GM19025 (cell line): ENCODE measurements at regions not wholly inside any gene's neighbourhood (a gene's known extent, or its start where the extent isn't known, plus 50 kb on each side); places are given as distances from the start of the nearest gene placed in this dataset.
"Not testable (repeated sequence)": the region's sequence is repeated elsewhere in the genome, so short reads cannot be mapped to it uniquely, and the experiment has no call there.

ENCODE experiments used
- ATAC-seq: cut with Tn5 transposase; IDR thresholded peaks from one replicate; pipeline ENCODE4 v1.9.1; 2021; ENCODE audit warnings: mild to moderate bottlenecking, low read depth, moderate library complexity; ENCODE audit not compliant: unreplicated experiment

DNA sequence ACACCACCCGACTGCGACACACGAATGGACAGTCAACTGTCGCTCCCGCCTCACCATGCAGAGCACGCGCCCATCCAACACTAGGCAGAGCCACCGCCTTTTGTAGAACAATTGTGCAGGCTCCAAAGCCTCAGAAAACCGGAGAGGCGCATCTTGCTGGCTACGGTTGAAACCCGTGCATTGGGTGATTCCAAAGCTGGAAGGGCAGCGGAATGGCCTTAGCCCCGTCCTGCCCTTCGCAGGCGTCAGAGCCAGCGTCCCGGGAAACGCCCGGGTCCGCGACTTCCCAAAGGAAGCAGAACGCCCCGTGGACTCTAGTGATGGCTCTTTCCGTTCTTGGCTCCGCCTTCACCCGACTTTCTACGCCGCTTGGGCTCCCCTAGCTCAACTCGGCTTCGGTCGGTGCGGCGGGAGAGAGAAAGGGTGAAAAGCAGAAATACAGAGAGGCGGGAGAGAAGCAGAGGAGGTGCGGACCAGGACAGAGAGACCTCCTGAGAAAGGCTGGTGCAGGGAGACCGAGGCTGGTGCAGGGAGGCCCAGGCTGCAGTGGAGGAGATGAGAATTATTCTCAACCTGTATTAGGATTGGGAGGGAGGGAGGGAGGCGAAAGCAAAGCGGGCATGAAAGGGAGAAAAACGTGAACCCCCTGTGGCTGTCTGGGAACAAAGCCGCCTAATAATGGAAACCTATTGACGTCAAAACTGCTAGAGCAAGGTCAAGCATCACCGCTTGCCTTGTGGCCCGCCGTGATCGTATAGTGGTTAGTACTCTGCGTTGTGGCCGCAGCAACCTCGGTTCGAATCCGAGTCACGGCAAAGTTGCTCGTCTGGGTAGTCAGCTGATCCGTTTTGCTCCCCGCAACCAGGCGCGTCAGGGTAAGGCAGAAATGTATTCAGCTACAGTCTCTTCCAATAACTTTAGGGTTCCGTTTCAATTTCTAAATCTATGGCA lies 99.5 kb downstream of the PRKAB2 start:
- ATAC-seq: no peak

DNA sequence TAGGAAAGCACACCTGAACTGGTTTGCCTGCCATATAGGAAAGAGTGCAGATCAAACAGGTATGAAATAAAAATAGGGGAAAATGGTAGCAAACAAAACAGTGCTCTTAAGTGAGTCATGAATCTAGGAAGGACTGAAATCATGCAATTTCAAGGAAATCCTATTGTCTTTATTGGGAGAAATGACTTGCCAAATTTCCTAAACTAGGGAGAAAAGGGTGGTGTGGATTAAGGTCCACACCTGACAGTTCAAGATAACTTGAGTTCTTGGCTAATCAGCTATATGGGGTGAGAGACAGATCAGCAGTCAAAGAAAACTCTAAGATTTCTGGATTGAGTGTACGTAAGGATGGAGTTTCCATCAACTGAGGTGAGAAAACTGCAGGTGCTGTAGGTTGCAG lies 101.1 kb downstream of the PRKAB2 start:
- no peak for ATAC-seq

DNA sequence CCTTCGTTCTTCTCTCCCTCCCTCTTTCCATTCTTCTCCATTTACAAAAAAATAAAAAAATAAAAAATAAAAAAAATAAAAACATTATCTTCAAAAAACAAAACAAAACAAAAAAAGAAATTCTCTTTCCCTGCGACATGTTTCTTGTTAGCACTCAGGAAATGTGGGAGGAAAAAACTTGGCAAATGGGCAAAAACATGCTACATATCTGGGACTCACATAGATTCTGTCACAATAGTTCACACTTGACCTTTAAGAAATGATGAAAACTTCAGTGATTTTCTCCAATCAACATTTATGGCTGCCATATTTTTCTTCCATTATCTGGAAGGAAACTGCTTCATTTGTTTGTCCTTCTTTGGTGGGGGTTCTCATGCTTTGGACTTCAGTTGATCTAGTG lies 109.3 kb downstream of the PRKAB2 start:
- ATAC-seq: no peak

DNA sequence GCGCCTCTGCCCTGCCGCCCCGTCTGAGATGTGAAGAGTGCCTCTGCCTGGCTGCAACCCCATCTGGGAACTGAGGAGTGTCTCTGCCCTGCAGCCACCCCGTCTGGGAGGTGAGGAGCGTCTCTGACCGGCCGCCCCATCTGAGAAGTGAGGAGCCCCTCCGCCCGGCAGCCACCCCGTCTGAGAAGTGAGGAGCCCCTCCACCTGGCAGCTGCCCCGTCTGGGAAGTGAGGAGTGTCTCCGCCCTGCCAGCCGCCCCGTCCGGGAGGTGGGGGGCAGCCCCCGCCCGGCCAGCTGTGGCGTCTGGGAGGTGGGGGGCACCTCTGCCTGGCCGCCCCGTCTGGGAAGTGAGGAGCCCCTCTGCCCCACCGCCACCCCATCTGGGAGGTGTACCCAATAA lies 110.4 kb downstream of the PRKAB2 start:
- not testable (repeated sequence) for ATAC-seq

DNA sequence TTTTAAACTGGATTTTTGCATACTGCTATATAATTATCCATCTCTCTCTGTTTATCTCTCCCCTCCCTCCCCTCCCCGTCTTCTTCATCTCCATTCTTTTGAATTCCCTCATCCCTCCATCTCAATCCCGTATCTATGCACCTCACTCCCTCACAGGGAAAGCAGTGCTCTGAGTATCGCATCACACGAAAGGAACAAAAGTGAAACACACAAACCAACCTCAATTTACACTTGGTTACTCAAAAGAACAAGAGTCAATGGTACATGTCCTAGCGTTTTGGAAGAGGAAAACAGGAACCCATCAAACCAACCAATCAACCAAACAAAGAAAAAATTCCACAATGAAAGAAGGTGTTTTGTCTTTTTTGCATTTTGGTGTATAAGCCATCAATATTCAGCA lies 115.1 kb downstream of the NBPF12 start:
- no peak for ATAC-seq

DNA sequence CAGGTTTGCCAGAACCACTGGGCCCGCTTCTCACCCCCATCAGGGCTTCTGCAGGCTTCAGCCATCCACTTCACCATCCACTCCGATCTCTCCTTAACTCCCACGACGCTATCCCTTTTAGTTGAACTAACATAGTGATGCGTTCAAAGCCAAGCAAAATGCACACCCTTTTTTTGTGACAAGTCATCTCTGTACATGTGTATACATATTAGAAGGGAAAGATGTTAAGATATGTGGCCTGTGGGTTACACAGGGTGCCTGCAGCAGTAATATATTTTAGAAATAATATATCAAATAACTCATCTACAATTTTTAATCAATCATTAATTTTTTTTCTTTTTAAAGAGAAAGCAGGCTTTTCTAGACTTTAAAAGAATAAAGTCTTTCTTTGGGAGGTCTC lies 114.6 kb downstream of the NBPF12 start:
- no peak for ATAC-seq

DNA sequence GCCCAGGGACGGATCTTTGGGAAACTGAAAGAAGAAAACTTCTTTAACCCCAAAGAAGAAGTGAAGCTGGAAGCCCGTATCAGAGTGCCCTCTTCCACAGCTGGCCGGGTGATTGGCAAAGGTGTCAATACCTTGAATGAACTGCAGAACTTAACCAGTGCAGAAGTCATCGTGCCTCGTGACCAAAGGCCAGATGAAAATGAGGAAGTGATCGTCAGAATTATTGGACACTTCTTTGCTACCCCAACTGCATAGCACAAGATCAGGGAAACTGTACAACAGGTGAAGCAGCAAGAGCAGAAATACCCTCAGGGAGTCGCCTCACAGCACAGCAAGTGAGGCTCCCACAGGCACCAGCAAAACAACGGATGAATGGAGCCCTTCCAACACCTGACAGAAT lies 114.0 kb downstream of the NBPF12 start:
- ATAC-seq: no peak

DNA sequence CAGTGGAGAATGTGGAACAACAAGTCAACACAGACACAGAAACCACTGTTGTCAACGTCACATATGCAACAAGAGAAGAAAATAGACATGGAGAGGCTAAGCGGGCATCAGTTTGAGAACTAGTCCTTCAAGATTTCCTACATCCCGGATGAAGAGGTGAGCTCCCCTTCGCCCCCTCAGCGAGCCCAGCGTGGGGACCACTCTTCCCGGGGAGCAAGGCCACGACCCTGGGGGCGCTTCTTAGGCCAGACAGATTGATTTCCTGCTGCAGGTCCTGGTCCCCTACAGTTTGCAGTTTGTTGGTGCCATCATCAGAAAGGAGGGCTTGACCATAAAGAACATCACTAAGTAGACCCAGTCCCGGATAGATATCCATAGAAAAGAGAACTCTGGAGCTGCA lies 113.0 kb downstream of the NBPF12 start:
- ATAC-seq: no peak

DNA sequence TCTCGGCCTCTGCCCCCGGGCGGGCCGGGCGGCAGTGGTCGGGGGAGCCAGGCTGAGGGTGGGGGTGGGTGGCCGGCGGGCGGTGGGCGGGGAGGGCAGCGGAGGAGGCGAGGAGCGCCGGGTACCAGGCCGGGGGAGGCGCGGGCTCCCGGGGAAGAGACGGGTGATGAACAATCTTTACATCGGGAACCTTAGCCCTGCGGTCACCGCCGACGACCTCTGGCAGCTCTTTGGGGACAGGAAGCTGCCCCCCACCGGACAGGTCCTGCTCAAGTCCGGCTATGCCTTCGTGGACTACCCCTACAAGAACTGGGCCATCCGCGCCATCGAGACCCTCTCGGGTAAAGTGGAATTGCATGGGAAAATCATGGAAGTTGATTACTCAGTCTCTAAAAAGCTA lies 112.5 kb downstream of the NBPF12 start:
- no peak for ATAC-seq

DNA sequence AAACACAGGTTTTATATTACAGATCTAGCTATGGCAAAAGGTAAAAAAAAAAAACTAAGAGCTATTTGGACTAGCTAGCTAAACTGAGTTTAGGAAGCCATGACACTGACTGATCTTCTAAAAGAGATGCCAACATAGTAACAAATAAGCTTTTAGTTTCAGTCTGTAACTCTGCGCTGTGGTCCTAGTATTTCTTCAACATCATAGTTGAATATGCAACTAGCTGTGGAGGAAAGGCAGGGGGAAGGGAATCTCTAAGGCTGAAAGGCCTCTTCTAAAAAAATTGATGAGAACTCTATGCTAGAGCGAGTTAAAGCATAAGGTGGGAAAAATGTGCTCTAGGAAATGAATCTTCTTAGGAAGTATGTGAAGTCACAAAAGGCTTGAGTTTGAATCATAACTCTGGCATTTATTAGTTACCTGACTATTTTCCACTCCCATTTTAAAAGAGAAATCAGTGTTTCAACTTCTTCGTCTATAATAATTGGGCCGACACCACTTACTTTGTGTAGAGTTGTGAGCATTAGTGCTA lies 108.8 kb downstream of the NBPF12 start:
- not testable (repeated sequence) for ATAC-seq

DNA sequence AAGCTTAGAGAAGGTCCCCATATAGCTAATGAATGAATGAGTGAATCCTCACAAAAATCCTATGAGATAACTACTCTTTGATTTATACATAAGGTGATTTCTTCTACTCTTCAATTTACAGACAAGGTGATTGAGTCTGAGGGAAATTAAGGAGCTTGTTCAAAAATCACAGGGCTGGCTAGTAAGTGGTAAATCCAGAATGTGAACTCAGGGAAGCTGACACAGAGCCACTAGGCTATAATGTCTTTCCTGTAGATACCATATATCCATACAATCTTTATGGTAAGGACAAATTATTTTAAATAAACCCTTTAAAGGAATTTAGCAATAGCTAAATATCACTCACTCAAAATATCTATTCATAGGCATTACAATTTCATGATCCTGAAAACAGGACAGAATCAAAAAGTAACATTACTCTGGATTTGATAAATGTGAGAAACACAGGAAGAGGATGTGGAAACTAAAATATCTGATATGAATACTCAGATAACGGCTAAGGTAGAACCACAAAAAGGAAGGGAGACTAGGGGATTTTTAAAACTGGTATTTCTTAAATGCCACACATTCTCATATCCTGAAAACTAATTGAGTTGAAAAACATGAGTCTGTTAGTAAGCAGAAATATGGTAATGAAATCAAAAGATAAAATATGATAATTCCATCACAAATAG lies 108.2 kb downstream of the NBPF12 start:
- ATAC-seq: no peak
